ENCODE measurements at regions not wholly inside any gene's neighbourhood (a gene's known extent, or its start where the extent isn't known, plus 50 kb on each side); places are given as distances from the start of the nearest gene placed in this dataset.

DNA sequence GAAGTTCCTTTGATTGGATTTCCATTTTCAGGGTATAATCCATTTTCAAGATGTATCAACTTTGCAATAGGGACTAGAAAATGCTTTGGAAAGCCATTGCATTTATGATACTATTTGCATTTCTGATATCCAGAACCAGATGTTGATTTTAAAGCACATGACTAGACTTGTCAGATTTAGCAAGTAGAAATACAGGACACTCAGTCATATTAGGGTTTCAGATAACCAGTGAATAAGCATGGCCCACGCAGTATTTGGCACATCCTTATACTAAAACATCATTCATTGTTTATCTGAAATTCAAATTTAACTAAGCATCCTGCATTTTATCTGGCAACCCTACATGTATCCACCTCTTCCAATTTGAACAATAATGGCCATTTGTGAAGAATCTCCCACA lies 113.3 kb upstream of the DPT start:
- intact Hi-C loops (cut with DNase I): no loop called here
- DNase-seq: no peak

GRCh38 chr1:168842916-168843315 lies 113.9 kb upstream of the DPT start:
- Histone ChIP-seq H3K4me3 (no peak overlapping the region), H3K27me3 (no peaks in the 10 kb centered on the region), H3K27ac (no peak overlapping the region), H3K4me1 (peaks cover 0 to 43% (median 4%) of the 10 kb centered on the region in 3 donors), H3K9me3 (no peaks in the 10 kb centered on the region), H3K36me3 (no peaks in the 10 kb centered on the region)
- TF ChIP-seq POLR2A (IDR thresholded peaks at IDR 0.05) (no peak), CTCF (IDR thresholded peaks at IDR 0.05) (no peak)
- intact Hi-C loops (cut with DNase I): no loop called here
- 29 to 32% methylated on average over 2 of the region's 2 CpGs for WGBS, 2 donors
- DNase-seq: no peak

More for the DNA sequence above, 113.3 kb upstream of the DPT start:
- H3K27me3 ChIP-seq: no peaks in the 10 kb centered on the region
- no peaks in the 10 kb centered on the region for H3K9me3 ChIP-seq
- peaks cover 0 to 43% (median 4%) of the 10 kb centered on the region in 3 donors for H3K4me1 ChIP-seq
- no peak for TF ChIP-seq POLR2A (IDR thresholded peaks at IDR 0.05)
- no peak for TF ChIP-seq CTCF (IDR thresholded peaks at IDR 0.05)
- H3K27ac ChIP-seq: no peak overlapping the region
- H3K36me3 ChIP-seq: no peaks in the 10 kb centered on the region
- WGBS, 2 donors: 29 to 50% methylated on average over 1 of the region's 1 CpG
- H3K4me3 ChIP-seq: no peak overlapping the region

DNA sequence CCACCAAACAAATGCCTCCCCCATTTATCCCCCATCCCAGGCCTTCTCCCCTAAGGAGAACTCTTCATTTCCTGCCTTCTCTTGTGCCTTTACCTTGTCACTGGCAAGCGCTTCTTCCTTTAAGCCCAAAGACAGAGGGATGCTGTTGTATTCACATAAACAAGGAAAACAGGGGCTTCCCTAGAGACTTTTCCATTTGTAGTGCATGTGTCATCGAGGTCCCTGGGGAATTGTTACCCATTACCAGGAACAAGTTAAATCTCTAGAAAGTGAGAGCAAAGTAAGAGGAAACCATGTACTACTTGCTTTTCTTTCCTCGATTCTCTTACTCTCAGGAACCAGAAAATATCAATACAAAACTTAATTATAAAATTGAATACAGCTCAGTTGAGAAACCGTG lies 114.4 kb upstream of the DPT start:
- no peak for TF ChIP-seq CTCF (IDR thresholded peaks at IDR 0.05)
- no peak for TF ChIP-seq POLR2A (IDR thresholded peaks at IDR 0.05)
- DNase-seq: no peak
- H3K36me3 ChIP-seq: no peaks in the 10 kb centered on the region
- WGBS, 2 donors: 80 to 89% methylated on average over 4 of the region's 4 CpGs
- no peak overlapping the region for H3K4me3 ChIP-seq
- H3K27ac ChIP-seq: no peak overlapping the region
- H3K4me1 ChIP-seq: peaks cover 0 to 46% (median 4%) of the 10 kb centered on the region in 3 donors
- intact Hi-C loops (cut with DNase I): no loop called here
- H3K27me3 ChIP-seq: no peaks in the 10 kb centered on the region
- no peaks in the 10 kb centered on the region for H3K9me3 ChIP-seq

DNA sequence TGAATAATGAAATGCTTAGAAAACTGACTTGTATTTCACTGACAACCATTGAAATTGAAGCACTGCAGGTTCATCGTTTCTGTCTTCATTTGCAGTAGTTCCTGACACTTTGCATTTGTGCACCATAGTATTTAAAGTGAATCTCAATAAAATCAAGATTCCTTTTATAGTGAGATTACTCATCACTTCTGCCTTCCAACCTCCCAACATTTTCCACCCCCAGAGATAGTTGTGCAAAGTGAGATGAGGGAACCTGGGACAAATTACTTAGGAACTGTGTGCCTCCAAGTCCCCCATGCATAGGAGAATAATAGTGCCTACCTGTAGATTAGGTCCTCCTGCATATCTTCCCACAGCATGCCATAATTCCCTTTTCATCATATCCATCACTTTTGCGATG lies 114.9 kb upstream of the DPT start:
- Histone ChIP-seq H3K36me3 (no peaks in the 10 kb centered on the region), H3K4me3 (no peak overlapping the region), H3K27me3 (no peaks in the 10 kb centered on the region), H3K9me3 (no peaks in the 10 kb centered on the region), H3K4me1 (peaks cover 0 to 51% (median 4%) of the 10 kb centered on the region in 3 donors), H3K27ac (no peak overlapping the region)
- intact Hi-C loops (cut with DNase I): no loop called here
- no peak for DNase-seq
- 88 to 97% methylated on average over 2 of the region's 2 CpGs for WGBS, 2 donors
- no peak for TF ChIP-seq POLR2A (IDR thresholded peaks at IDR 0.05)
- no peak for TF ChIP-seq CTCF (IDR thresholded peaks at IDR 0.05)

- intact Hi-C loops (cut with DNase I): no loop called here
- DNase-seq: no peak
- Histone ChIP-seq H3K4me3 (no peak overlapping the region), H3K4me1 (peaks cover 0 to 42% (median 4%) of the 10 kb centered on the region in 3 donors), H3K27me3 (no peaks in the 10 kb centered on the region), H3K27ac (peak overlapping the region in 2 of 4 donors; percentile 9 to 41), H3K36me3 (no peaks in the 10 kb centered on the region), H3K9me3 (no peaks in the 10 kb centered on the region)
- WGBS, 2 donors: 51 to 65% methylated on average over 2 of the region's 2 CpGs
- TF ChIP-seq POLR2A (IDR thresholded peaks at IDR 0.05) (no peak), CTCF (IDR thresholded peaks at IDR 0.05) (no peak)
Observed at GRCh38 chr1:168845140-168845539, 116.1 kb upstream of the DPT start.
